HFFc6 (cell line): ENCODE measurements at regions not wholly inside any gene's neighbourhood (a gene's known extent, or its start where the extent isn't known, plus 50 kb on each side); places are given as distances from the start of the nearest gene placed in this dataset.

Source experiments
- DNase-seq: peaks from one replicate; pipeline ENCODE4 v3.0.0-alpha.2; 2018
- H3K27ac Mint-ChIP-seq: 2 replicates; pipeline ENCODE4 v1.8.0; 2020; ENCODE audit warnings: mild to moderate bottlenecking, mixed read lengths
- H3K27me3 Mint-ChIP-seq: 2 replicates; pipeline ENCODE4 v1.8.0; 2021; ENCODE audit warnings: mild to moderate bottlenecking, moderate library complexity, mixed read lengths; ENCODE audit not compliant: insufficient read depth
- H3K36me3 Mint-ChIP-seq: 2 replicates; pipeline ENCODE4 v1.8.0; 2021; ENCODE audit warnings: low read depth, mixed read lengths
- H3K4me1 Mint-ChIP-seq: 2 replicates; pipeline ENCODE4 v1.8.0; 2020; ENCODE audit warnings: low read depth, mixed read lengths
- H3K4me3 Mint-ChIP-seq: 2 replicates; pipeline ENCODE4 v1.8.0; 2020; ENCODE audit warnings: mild to moderate bottlenecking, moderate library complexity, mixed read lengths
- H3K9me3 Mint-ChIP-seq: 2 replicates; pipeline ENCODE4 v1.8.0; 2020; ENCODE audit warnings: mild to moderate bottlenecking, mixed read lengths
- TF ChIP-seq, protein P1 (sequence below): fragments of 200-600 bp; sonication (generic); IDR thresholded peaks from 2 replicates; pipeline ENCODE4 v1.5.0; 2021; ENCODE audit warnings: antibody characterized with exemption, mild to moderate bottlenecking

DNA sequence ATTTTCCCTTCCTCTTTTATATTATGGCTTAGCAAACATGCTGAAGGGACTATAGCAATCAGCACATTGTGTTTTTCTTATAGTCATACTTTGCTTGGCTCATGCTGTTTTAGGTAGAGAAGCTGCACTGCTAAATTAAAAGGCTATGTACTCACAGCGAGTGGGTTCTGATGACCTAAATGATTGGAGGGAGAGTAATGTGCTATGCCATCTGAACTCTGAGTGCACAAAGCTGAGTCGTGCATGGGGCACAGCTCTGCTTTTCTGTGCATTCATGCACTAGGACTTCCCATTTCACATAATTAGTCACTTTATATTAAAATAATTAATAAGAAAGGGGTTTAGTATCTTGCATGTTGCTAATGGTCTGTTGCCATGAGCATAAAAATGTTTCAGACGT is 132.7 kb upstream of the ADGRL3 start:
- H3K27me3 Mint-ChIP-seq: no peaks in the 10 kb centered on the region
- no peaks in the 10 kb centered on the region for H3K36me3 Mint-ChIP-seq
- no peak for DNase-seq
- H3K9me3 Mint-ChIP-seq: peaks cover 20% of the 10 kb centered on the region; the same call in 1 of the 2 replicates
- no peak overlapping the region for H3K4me3 Mint-ChIP-seq
- no peaks in the 10 kb centered on the region for H3K4me1 Mint-ChIP-seq
- no peak overlapping the region for H3K27ac Mint-ChIP-seq
- TF ChIP-seq, protein P1, sequence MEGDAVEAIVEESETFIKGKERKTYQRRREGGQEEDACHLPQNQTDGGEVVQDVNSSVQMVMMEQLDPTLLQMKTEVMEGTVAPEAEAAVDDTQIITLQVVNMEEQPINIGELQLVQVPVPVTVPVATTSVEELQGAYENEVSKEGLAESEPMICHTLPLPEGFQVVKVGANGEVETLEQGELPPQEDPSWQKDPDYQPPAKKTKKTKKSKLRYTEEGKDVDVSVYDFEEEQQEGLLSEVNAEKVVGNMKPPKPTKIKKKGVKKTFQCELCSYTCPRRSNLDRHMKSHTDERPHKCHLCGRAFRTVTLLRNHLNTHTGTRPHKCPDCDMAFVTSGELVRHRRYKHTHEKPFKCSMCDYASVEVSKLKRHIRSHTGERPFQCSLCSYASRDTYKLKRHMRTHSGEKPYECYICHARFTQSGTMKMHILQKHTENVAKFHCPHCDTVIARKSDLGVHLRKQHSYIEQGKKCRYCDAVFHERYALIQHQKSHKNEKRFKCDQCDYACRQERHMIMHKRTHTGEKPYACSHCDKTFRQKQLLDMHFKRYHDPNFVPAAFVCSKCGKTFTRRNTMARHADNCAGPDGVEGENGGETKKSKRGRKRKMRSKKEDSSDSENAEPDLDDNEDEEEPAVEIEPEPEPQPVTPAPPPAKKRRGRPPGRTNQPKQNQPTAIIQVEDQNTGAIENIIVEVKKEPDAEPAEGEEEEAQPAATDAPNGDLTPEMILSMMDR: no peak

- Mint-ChIP-seq H3K4me3 (no peak overlapping the region), H3K9me3 (peaks cover 21% of the 10 kb centered on the region), H3K27me3 (no peaks in the 10 kb centered on the region)
Observed at GRCh38 chr4:61068060-61068459, 132.1 kb upstream of the ADGRL3 start.

GRCh38 chr4:61068745-61069144 is 131.4 kb upstream of the ADGRL3 start:
- no peaks in the 10 kb centered on the region for H3K4me1 Mint-ChIP-seq
- no peaks in the 10 kb centered on the region for H3K36me3 Mint-ChIP-seq
- no peak for DNase-seq
- TF ChIP-seq, protein P1: no peak
- H3K4me3 Mint-ChIP-seq: no peak overlapping the region
- H3K9me3 Mint-ChIP-seq: peaks cover 26% of the 10 kb centered on the region
- H3K27ac Mint-ChIP-seq: no peak overlapping the region
- H3K27me3 Mint-ChIP-seq: no peaks in the 10 kb centered on the region

More at GRCh38 chr4:61068060-61068459, 132.1 kb upstream of the ADGRL3 start:
- Mint-ChIP-seq H3K27ac (no peak overlapping the region), H3K36me3 (no peaks in the 10 kb centered on the region), H3K4me1 (no peaks in the 10 kb centered on the region)
- DNase-seq: no peak
- TF ChIP-seq, protein P1: no peak

GRCh38 chr4:61070269-61070668 is 129.9 kb upstream of the ADGRL3 start:
- TF ChIP-seq, protein P1: no peak
- H3K27me3 Mint-ChIP-seq: no peaks in the 10 kb centered on the region
- DNase-seq: no peak
- H3K9me3 Mint-ChIP-seq: peaks cover 24% of the 10 kb centered on the region
- no peaks in the 10 kb centered on the region for H3K4me1 Mint-ChIP-seq
- no peaks in the 10 kb centered on the region for H3K36me3 Mint-ChIP-seq
- H3K4me3 Mint-ChIP-seq: no peak overlapping the region
- H3K27ac Mint-ChIP-seq: no peak overlapping the region

GRCh38 chr4:61079427-61079826 is 120.7 kb upstream of the ADGRL3 start:
- H3K27me3 Mint-ChIP-seq: no peaks in the 10 kb centered on the region
- H3K4me1 Mint-ChIP-seq: no peaks in the 10 kb centered on the region
- H3K36me3 Mint-ChIP-seq: no peaks in the 10 kb centered on the region
- no peak overlapping the region for H3K27ac Mint-ChIP-seq
- H3K4me3 Mint-ChIP-seq: no peak overlapping the region
- no peak for DNase-seq
- peaks cover 29% of the 10 kb centered on the region for H3K9me3 Mint-ChIP-seq
- TF ChIP-seq, protein P1: no peak

GRCh38 chr4:61079976-61080375 is 120.2 kb upstream of the ADGRL3 start:
- no peak overlapping the region for H3K4me3 Mint-ChIP-seq
- peaks cover 29% of the 10 kb centered on the region for H3K9me3 Mint-ChIP-seq
- no peaks in the 10 kb centered on the region for H3K4me1 Mint-ChIP-seq
- TF ChIP-seq, protein P1: no peak
- H3K27me3 Mint-ChIP-seq: no peaks in the 10 kb centered on the region
- DNase-seq: no peak
- H3K36me3 Mint-ChIP-seq: no peaks in the 10 kb centered on the region
- H3K27ac Mint-ChIP-seq: no peak overlapping the region
